OCI-LY3 (cell line): ENCODE measurements at regions not wholly inside any gene's neighbourhood (a gene's known extent, or its start where the extent isn't known, plus 50 kb on each side); places are given as distances from the start of the nearest gene placed in this dataset.
A peak's percentile ranks its signal among the peaks of the same experiment; 100 is the strongest.

Experiments used
- H2AFZ ChIP-seq: fragments of 200-600, 300-600 bp; shearing (Covaris generic); 2 replicates; pipeline ENCODE4 v1.6.0; 2014; ENCODE audit warnings: antibody characterized with exemption, low read depth, low read length
- H3K27ac ChIP-seq: fragments of 200-600, 300-600 bp; sonication (generic); 2 replicates; pipeline ENCODE4 v1.5.1; 2014; ENCODE audit warnings: mild to moderate bottlenecking, low read length, moderate library complexity, mixed read lengths
- H3K27me3 ChIP-seq: fragments of 200-600, 300-600 bp; sonication (generic); 2 replicates; pipeline ENCODE4 v1.6.1; 2014; ENCODE audit warnings: low read depth, low read length, mixed read lengths
- H3K36me3 ChIP-seq: fragments of 200-600, 300-600 bp; sonication (generic); replicated peaks from 2 replicates; pipeline ENCODE3; 2014; ENCODE audit warnings: low read depth, low read length, mixed read lengths
- H3K4me1 ChIP-seq: fragments of 300-600, 200-600 bp; sonication (generic); 2 replicates; pipeline ENCODE4 v1.6.1; 2014; ENCODE audit warnings: low read length, mixed read lengths
- H3K4me2 ChIP-seq: fragments of 200-600, 300-600 bp; sonication (generic); 2 replicates; pipeline ENCODE4 v1.6.1; 2014; ENCODE audit warnings: low read length, mixed read lengths
- H3K4me3 ChIP-seq: fragments of 300-600, 200-600 bp; sonication (generic); 2 replicates; pipeline ENCODE4 v1.5.1; 2014; ENCODE audit warnings: antibody characterized with exemption, mild to moderate bottlenecking, low read length, moderate library complexity
- H3K79me2 ChIP-seq: fragments of 300-600, 200-600 bp; shearing (Covaris generic); 2 replicates; pipeline ENCODE4 v1.6.1; 2014; ENCODE audit warnings: mild to moderate bottlenecking, low read length, mixed read lengths
- H3K9ac ChIP-seq: fragments of 300-600, 200-600 bp; shearing (Covaris generic); 2 replicates; pipeline ENCODE4 v1.6.0; 2014; ENCODE audit warnings: mild to moderate bottlenecking, low read length, moderate library complexity
- H3K9me3 ChIP-seq: fragments of 200-600, 300-600 bp; shearing (Covaris generic); 2 replicates; pipeline ENCODE4 v1.6.1; 2014; ENCODE audit warnings: low read length, mixed read lengths; ENCODE audit not compliant: insufficient read depth
- H4K20me1 ChIP-seq: fragments of 200-600, 300-600 bp; sonication (generic); 2 replicates; pipeline ENCODE4 v1.6.1; 2016; ENCODE audit warnings: low read length, mixed read lengths; ENCODE audit not compliant: insufficient read depth
- CTCF ChIP-seq: fragments of 200-600, 300-600 bp; sonication (generic); IDR thresholded peaks from 2 replicates; pipeline ENCODE4 v1.5.1; 2014; ENCODE audit warnings: antibody characterized with exemption, low read length, low read depth
- EZH2phosphoT487 ChIP-seq: fragments of 200-600 bp; shearing (Covaris generic); IDR thresholded peaks from 2 replicates; pipeline ENCODE4 v1.6.1; 2018; ENCODE audit warnings: antibody characterized with exemption, mixed run types, low read depth

DNA sequence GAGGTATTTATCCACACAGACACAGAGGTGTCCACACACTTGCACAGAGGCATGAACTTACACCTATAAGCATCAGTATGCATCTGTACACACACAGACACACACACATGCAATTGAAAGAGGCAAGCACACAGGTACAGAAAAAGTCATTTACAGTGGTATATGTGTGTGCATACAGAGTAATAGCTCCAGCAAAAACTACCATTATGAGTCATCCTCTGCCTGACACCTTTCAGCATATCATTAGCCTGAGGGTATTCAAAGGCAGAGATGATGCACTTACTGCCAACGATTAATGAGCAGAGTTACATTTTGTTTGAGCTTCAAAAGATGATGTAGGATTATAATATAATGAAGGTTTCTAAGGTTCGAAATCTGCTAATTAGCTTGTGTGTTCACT, 100.3 kb upstream of the TPRG1 start:
- H3K9ac ChIP-seq = no peak overlapping the region

DNA sequence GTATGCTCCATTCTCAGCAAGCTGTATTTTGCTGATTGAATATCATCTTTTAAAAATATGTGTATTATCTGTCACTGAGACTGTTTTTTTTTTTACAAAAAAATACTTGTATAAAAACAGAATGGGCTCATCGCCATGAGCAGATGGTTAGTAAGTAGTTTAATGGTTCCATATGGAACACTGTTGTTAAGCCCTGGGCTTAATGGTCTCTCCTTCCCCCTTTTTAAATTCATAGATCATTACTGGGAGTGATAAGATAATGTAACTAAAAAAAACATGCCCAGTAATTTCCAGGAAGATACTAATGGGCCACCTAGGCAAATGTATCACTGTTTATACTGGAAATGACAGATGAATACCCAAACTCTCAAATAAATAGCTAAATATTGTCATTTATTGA, 95.3 kb upstream of the TPRG1 start:
- no peaks in the 10 kb centered on the region for H3K36me3 ChIP-seq
- no peak overlapping the region for H2AFZ ChIP-seq
- no peak overlapping the region for H3K4me3 ChIP-seq
- H3K4me1 ChIP-seq = peaks cover 5% of the 10 kb centered on the region
- TF ChIP-seq CTCF = no peak
- no peak for TF ChIP-seq EZH2phosphoT487
- no peaks in the 10 kb centered on the region for H3K9me3 ChIP-seq
- H3K9ac ChIP-seq = no peak overlapping the region
- H3K27me3 ChIP-seq = peaks cover 18% of the 10 kb centered on the region; the same call in 1 of the 2 replicates
- H3K79me2 ChIP-seq = no peaks in the 10 kb centered on the region
- no peak overlapping the region for H3K27ac ChIP-seq
- no peaks in the 10 kb centered on the region for H4K20me1 ChIP-seq
- no peak overlapping the region for H3K4me2 ChIP-seq

More for the DNA sequence above, 100.3 kb upstream of the TPRG1 start:
- Histone ChIP-seq H4K20me1 (no peaks in the 10 kb centered on the region), H3K27me3 (no peaks in the 10 kb centered on the region), H3K9me3 (no peaks in the 10 kb centered on the region), H2AFZ (no peak overlapping the region), H3K4me3 (no peak overlapping the region), H3K27ac (no peak overlapping the region), H3K4me1 (peaks cover 11% of the 10 kb centered on the region), H3K4me2 (peak overlapping the region; percentile 36), H3K36me3 (no peaks in the 10 kb centered on the region), H3K79me2 (no peaks in the 10 kb centered on the region)
- TF ChIP-seq EZH2phosphoT487 (no peak), CTCF (no peak)

GRCh38 chr3:189080745-189081144, 91.0 kb upstream of the TPRG1 start:
- no peaks in the 10 kb centered on the region for H3K36me3 ChIP-seq
- H3K4me1 ChIP-seq = no peaks in the 10 kb centered on the region
- H3K27me3 ChIP-seq = peaks cover 21% of the 10 kb centered on the region; the same call in 1 of the 2 replicates
- TF ChIP-seq EZH2phosphoT487 = no peak
- no peak for TF ChIP-seq CTCF
- no peaks in the 10 kb centered on the region for H3K9me3 ChIP-seq
- no peaks in the 10 kb centered on the region for H4K20me1 ChIP-seq
- no peak overlapping the region for H3K9ac ChIP-seq
- H3K4me2 ChIP-seq = no peak overlapping the region
- no peaks in the 10 kb centered on the region for H3K79me2 ChIP-seq
- H3K27ac ChIP-seq = no peak overlapping the region
- H3K4me3 ChIP-seq = no peak overlapping the region
- H2AFZ ChIP-seq = no peak overlapping the region

- no peak overlapping the region for H3K4me3 ChIP-seq
- H4K20me1 ChIP-seq = no peaks in the 10 kb centered on the region
- H3K36me3 ChIP-seq = no peaks in the 10 kb centered on the region
- H2AFZ ChIP-seq = no peak overlapping the region
- peaks cover 15% of the 10 kb centered on the region; the same call in 1 of the 2 replicates for H3K27me3 ChIP-seq
- TF ChIP-seq EZH2phosphoT487 (no peak), CTCF (no peak)
- H3K79me2 ChIP-seq = no peaks in the 10 kb centered on the region
- no peak overlapping the region for H3K27ac ChIP-seq
- H3K4me2 ChIP-seq = no peak overlapping the region
- no peaks in the 10 kb centered on the region for H3K4me1 ChIP-seq
- no peak overlapping the region for H3K9ac ChIP-seq
- H3K9me3 ChIP-seq = no peaks in the 10 kb centered on the region
Observed at GRCh38 chr3:189082666-189083427, 88.9 kb upstream of the TPRG1 start.
